Nephron progenitor cell (in vitro differentiated cells): ENCODE measurements at regions not wholly inside any gene's neighbourhood (a gene's known extent, or its start where the extent isn't known, plus 50 kb on each side); places are given as distances from the start of the nearest gene placed in this dataset.

Experiments
- DNase-seq: peaks from one replicate; pipeline ENCODE4 v3.0.0; 2021
- H3K27ac Mint-ChIP-seq: 2 replicates; pipeline ENCODE4 v1.8.0; 2021; ENCODE audit warnings: mild to moderate bottlenecking, moderate library complexity, mixed read lengths
- H3K27me3 Mint-ChIP-seq: 2 replicates; pipeline ENCODE4 v1.8.0; 2021; ENCODE audit warnings: mild to moderate bottlenecking, low read depth, mixed read lengths; ENCODE audit not compliant: poor library complexity
- H3K36me3 Mint-ChIP-seq: 2 replicates; pipeline ENCODE4 v1.8.0; 2021; ENCODE audit warnings: low read depth, mixed read lengths
- H3K4me1 Mint-ChIP-seq: 2 replicates; pipeline ENCODE4 v1.8.0; 2021; ENCODE audit warnings: mixed read lengths
- H3K4me3 Mint-ChIP-seq: 2 replicates; pipeline ENCODE4 v1.8.0; 2021; ENCODE audit warnings: mild to moderate bottlenecking, moderate library complexity, mixed read lengths
- H3K9me3 Mint-ChIP-seq: 2 replicates; pipeline ENCODE4 v1.8.0; 2021; ENCODE audit warnings: mild to moderate bottlenecking, moderate library complexity, mixed read lengths
- CTCF ChIP-seq: fragments of 200-600 bp; sonication (generic); IDR thresholded peaks from 2 replicates; pipeline ENCODE4 v1.5.0; 2021; ENCODE audit warnings: antibody characterized with exemption

DNA sequence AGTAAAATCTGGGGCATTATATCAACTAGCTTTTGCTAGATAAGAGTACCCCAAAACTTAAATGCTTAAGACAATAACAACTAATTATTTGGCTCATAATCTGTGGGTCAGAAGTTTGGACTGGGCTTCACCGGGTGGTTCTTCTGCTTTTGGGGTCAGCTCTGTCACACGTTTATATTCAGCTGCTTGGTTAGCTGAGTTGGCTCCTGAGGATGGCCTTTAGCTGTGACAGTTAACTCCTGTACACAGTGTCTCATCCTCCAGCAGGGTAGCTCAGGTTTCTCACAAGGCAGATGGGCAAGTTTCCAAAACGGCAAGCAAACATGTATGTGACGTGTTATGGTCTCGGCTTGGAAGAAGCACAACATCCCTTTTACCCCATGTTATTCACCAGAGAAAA is 488.2 kb downstream of the TLE4 start:
- Mint-ChIP-seq H3K9me3 (peaks cover 39% of the 10 kb centered on the region), H3K4me3 (no peak overlapping the region), H3K36me3 (peaks cover 8% of the 10 kb centered on the region), H3K4me1 (peaks cover 24% of the 10 kb centered on the region), H3K27me3 (peaks cover 3% of the 10 kb centered on the region), H3K27ac (no peak overlapping the region)
- TF ChIP-seq CTCF = no peak
- DNase-seq = no peak

GRCh38 chr9:80059191-80059590 is 487.4 kb downstream of the TLE4 start:
- H3K4me1 Mint-ChIP-seq = peaks cover 24% of the 10 kb centered on the region
- no peak for DNase-seq

GRCh38 chr9:80052830-80053229 is 481.1 kb downstream of the TLE4 start:
- Mint-ChIP-seq H3K27me3 (no peaks in the 10 kb centered on the region), H3K27ac (no peak overlapping the region), H3K4me1 (peaks cover 11% of the 10 kb centered on the region), H3K4me3 (no peak overlapping the region), H3K9me3 (peaks cover 54% of the 10 kb centered on the region), H3K36me3 (peaks cover 19% of the 10 kb centered on the region)
- TF ChIP-seq CTCF = no peak
- DNase-seq = no peak

More at GRCh38 chr9:80059191-80059590, 487.4 kb downstream of the TLE4 start:
- peaks cover 8% of the 10 kb centered on the region for H3K36me3 Mint-ChIP-seq
- no peak for TF ChIP-seq CTCF
- H3K27ac Mint-ChIP-seq = no peak overlapping the region
- H3K4me3 Mint-ChIP-seq = no peak overlapping the region
- H3K9me3 Mint-ChIP-seq = peaks cover 43% of the 10 kb centered on the region
- peaks cover 3% of the 10 kb centered on the region for H3K27me3 Mint-ChIP-seq

DNA sequence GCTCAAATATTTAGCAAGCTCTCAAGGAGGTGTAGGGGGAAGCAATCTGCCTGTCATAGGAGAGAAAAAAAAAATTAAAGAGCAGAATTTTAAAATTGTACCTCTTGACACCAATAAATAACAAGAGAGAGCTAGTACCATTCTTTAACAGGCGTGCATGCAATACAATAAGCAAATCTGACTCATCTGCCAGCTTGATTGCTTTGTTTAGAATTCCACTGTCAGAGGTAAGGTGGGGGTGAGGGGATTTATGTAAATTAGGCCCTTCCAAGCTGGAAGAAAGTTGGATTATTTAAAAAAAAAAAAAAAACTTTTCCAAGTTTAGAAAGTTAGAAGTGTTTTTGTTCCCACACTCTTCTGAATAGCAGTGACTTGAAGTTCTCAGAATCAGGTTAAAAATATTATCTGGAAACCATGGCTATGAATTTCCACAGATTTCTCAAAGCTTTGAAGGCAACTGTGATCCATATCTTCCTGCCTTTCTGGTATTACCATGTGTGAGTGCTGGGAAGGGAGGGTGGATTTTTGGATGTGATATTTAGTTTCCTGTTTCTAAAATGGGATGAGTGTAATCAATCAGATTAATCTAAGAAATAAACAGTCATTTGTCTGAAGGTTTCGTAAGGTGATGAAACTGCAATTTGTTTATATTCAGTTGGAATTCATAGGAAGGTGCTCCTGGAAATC is 477.5 kb downstream of the TLE4 start:
- Mint-ChIP-seq H3K4me1 (peaks cover 17% of the 10 kb centered on the region), H3K9me3 (peaks cover 34% of the 10 kb centered on the region), H3K4me3 (no peak overlapping the region), H3K27me3 (no peaks in the 10 kb centered on the region), H3K36me3 (peaks cover 19% of the 10 kb centered on the region), H3K27ac (no peak overlapping the region)
- no peak for DNase-seq
- TF ChIP-seq CTCF = no peak

DNA sequence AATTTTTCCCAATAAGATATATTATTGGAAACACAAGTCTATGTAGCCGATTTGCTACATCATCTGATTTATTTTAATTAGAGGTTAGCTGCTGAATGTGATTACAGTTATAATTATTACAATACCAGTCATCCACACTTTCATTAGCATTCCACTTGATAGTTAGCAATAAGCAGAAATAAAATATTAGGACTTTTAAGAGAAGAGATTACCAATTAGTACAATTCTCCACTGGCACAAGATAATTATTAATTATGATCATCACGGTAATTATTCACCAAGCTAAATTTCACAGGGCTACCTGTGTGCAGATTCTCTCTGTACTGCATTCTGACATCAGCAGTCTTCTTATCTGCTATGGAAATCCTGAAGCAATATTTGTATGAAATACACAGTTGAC is 474.7 kb downstream of the TLE4 start:
- no peak overlapping the region for H3K4me3 Mint-ChIP-seq
- TF ChIP-seq CTCF = no peak
- peaks cover 7% of the 10 kb centered on the region for H3K9me3 Mint-ChIP-seq
- DNase-seq = no peak
- peaks cover 2% of the 10 kb centered on the region for H3K36me3 Mint-ChIP-seq
- no peak overlapping the region for H3K27ac Mint-ChIP-seq
- H3K4me1 Mint-ChIP-seq = peaks cover 17% of the 10 kb centered on the region
- H3K27me3 Mint-ChIP-seq = no peaks in the 10 kb centered on the region

- DNase-seq = no peak
- H3K9me3 Mint-ChIP-seq = no peaks in the 10 kb centered on the region
- H3K36me3 Mint-ChIP-seq = no peaks in the 10 kb centered on the region
- H3K4me3 Mint-ChIP-seq = no peak overlapping the region
- H3K27ac Mint-ChIP-seq = no peak overlapping the region
- peaks cover 14% of the 10 kb centered on the region for H3K4me1 Mint-ChIP-seq
- no peak for TF ChIP-seq CTCF
- peaks cover 3% of the 10 kb centered on the region for H3K27me3 Mint-ChIP-seq
Measured at GRCh38 chr9:80041821-80042220, 470.1 kb downstream of the TLE4 start.
